NCI-H128 (cell line): ENCODE measurements at regions not wholly inside any gene's neighbourhood (a gene's known extent, or its start where the extent isn't known, plus 50 kb on each side); places are given as distances from the start of the nearest gene placed in this dataset.

Experiments
- DNase-seq: peaks from one replicate; lab custom pipeline; 2025; ENCODE audit not compliant: unreplicated experiment; lab: John Stamatoyannopoulos, UW

GRCh38 chr4:156656896-156657295 lies 314.7 kb downstream of the PDGFC start:
- no peak for DNase-seq

- no peak for DNase-seq
Observed at GRCh38 chr4:156654410-156654809, 317.2 kb downstream of the PDGFC start.

- DNase-seq: no peak
Observed at GRCh38 chr4:156643826-156644225, 327.8 kb downstream of the PDGFC start.

- no peak for DNase-seq
Observed at GRCh38 chr4:156642161-156642560, 329.4 kb downstream of the PDGFC start.

- no peak for DNase-seq
Observed at GRCh38 chr4:156638925-156639605, 332.5 kb downstream of the PDGFC start.

GRCh38 chr4:156638334-156638733 lies 333.3 kb downstream of the PDGFC start:
- DNase-seq: no peak

GRCh38 chr4:156636381-156636780 lies 335.2 kb downstream of the PDGFC start:
- no peak for DNase-seq

GRCh38 chr4:156635051-156635450 lies 336.5 kb downstream of the PDGFC start:
- DNase-seq: no peak

GRCh38 chr4:156634612-156635011 lies 337.0 kb downstream of the PDGFC start:
- DNase-seq: no peak

- DNase-seq: no peak
Observed at GRCh38 chr4:156633847-156634246, 337.8 kb downstream of the PDGFC start.

- no peak for DNase-seq
Observed at GRCh38 chr4:156628858-156629257, 342.7 kb downstream of the PDGFC start.

GRCh38 chr4:156623376-156623775 lies 348.2 kb downstream of the PDGFC start:
- no peak for DNase-seq

- no peak for DNase-seq
Observed at GRCh38 chr4:156620786-156621185, 350.8 kb downstream of the PDGFC start.

GRCh38 chr4:156619154-156619934 lies 352.3 kb downstream of the PDGFC start:
- no peak for DNase-seq

- no peak for DNase-seq
Observed at GRCh38 chr4:156615066-156615531, 356.5 kb downstream of the PDGFC start.

- DNase-seq: no peak
Observed at GRCh38 chr4:156614536-156614935, 357.1 kb downstream of the PDGFC start.

- DNase-seq: no peak
Observed at GRCh38 chr4:156609421-156609820, 362.2 kb downstream of the PDGFC start.

- DNase-seq: no peak
Observed at GRCh38 chr4:156608651-156609050, 362.9 kb downstream of the PDGFC start.

GRCh38 chr4:156607478-156607857 lies 364.1 kb downstream of the PDGFC start:
- DNase-seq: no peak

GRCh38 chr4:156606554-156607477 lies 364.8 kb downstream of the PDGFC start:
- DNase-seq: no peak

- DNase-seq: no peak
Observed at GRCh38 chr4:156598138-156598681, 373.4 kb downstream of the PDGFC start.
